ENCODE measurements at regions not wholly inside any gene's neighbourhood (a gene's known extent, or its start where the extent isn't known, plus 50 kb on each side); places are given as distances from the start of the nearest gene placed in this dataset.

DNA sequence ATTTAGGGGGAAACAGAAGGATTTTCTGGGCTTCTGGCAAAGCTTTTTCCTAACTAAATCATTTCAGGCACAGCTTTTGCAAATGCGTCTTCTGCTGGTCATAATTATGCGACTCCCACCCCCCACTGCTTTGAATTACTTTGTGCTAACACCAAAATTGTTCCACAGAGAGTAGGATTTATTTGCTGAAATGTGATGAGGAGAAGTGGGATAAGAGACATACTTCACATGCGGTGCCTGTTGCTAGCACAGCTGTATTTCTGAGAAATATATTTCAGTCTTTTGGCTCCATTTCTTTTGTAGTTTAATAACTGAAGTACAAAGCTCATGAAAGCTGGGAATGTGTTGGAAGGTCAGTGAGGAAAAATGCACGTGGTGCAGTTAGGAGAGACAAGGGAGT, 83.2 kb upstream of the TAS2R1 start:
- TF ChIP-seq MAX (IDR thresholded peaks at IDR 0.05): no peak
- TF ChIP-seq CTCF (IDR thresholded peaks at IDR 0.05 in 2 of 3, conservative IDR thresholded peaks at IDR 0.05 in 1 of 3; ENCODE audit: borderline replicate concordance in 1 of 3, insufficient read depth in 1 of 3, low read depth in 2 of 3, low read length in 2 of 3): no peak
- TF ChIP-seq ATF3 (IDR thresholded peaks at IDR 0.05): no peak
- no peak for TF ChIP-seq EZH2 (IDR thresholded peaks at IDR 0.05)
- TF ChIP-seq YY1 (IDR thresholded peaks at IDR 0.05; ENCODE audit: extremely low read depth, insufficient replicate concordance, low read depth, low read length): no peak
- TF ChIP-seq SIN3A (IDR thresholded peaks at IDR 0.05; ENCODE audit: low read depth): no peak
